ENCODE measurements at regions not wholly inside any gene's neighbourhood (a gene's known extent, or its start where the extent isn't known, plus 50 kb on each side); places are given as distances from the start of the nearest gene placed in this dataset.

GRCh38 chr5:56705217-56705616, 110.1 kb upstream of the MAP3K1 start:
- ATAC-seq (no peak), FAIRE-seq (no peak), DNase-seq (ENCODE audit: low spot score) (no peak)
- POLR2A ChIA-PET = no interaction called here
- H3K4me2 ChIP-seq (ENCODE audit: low read depth, low read length) = no peak overlapping the region
- CTCF ChIA-PET (ENCODE audit: low intra/inter-chr PET ratio, low total read pairs) = no interaction called here
- H3K4me1 ChIP-seq (ENCODE audit: insufficient read depth, low read length) = no peaks in the 10 kb centered on the region
- H3K79me2 ChIP-seq (ENCODE audit: insufficient read depth, low read length) = no peaks in the 10 kb centered on the region
- H3K36me3 ChIP-seq (replicated peaks in 1 of 2; ENCODE audit: control insufficient read depth in 1 of 2, insufficient read depth in 2 of 2, low read length in 2 of 2) = no peaks in the 10 kb centered on the region
- no peak overlapping the region for H3K4me3 ChIP-seq (replicated peaks in 1 of 3; ENCODE audit: insufficient read depth in 1 of 3, low read depth in 2 of 3, low read length in 3 of 3)
- no peak overlapping the region for H2AFZ ChIP-seq (ENCODE audit: low read length)
- no peaks in the 10 kb centered on the region for H4K20me1 ChIP-seq (ENCODE audit: insufficient read depth, low read length)
- no TSS peak for BruUV-seq (replicated peaks)
- in situ Hi-C loops (cut with HindIII; ENCODE audit: extremely low pct_ligation_motif_present, low pct_unique_long_range_greater_than_20kb) = no loop called here
- peaks cover 3 to 36% of the 10 kb centered on the region in 2 experiments; a peak in 4 of 5 replicates for H3K27me3 ChIP-seq (ENCODE audit: control insufficient read depth in 1 of 2, insufficient read depth in 2 of 2, low read length in 2 of 2)
- WGBS (ENCODE audit: low lambda C conversion rate) = 26% methylated on average over 5 of the region's 5 CpGs
- intact Hi-C loops (cut with micrococcal nuclease; ENCODE audit: unreplicated experiment) = no loop called here
- H3K9ac ChIP-seq (ENCODE audit: insufficient read depth, low read depth, low read length) = no peak overlapping the region
- TF ChIP-seq MLX (CRISPR knock-in tag; IDR thresholded peaks at IDR 0.05) = no peak
- no peak for TF ChIP-seq SMARCE1 (IDR thresholded peaks at IDR 0.05; ENCODE audit: borderline replicate concordance)
- TF ChIP-seq BCL6 (CRISPR knock-in tag; IDR thresholded peaks at IDR 0.05) = peak; percentile 37; the same call in 1 of the 2 replicates
- no peak overlapping the region for H3K27ac ChIP-seq (ENCODE audit: extremely low read length, insufficient read depth, low read length)
- H3K9me3 ChIP-seq (ENCODE audit: low read length) = no peaks in the 10 kb centered on the region

GRCh38 chr5:56703952-56704351, 111.4 kb upstream of the MAP3K1 start:
- ChIA-PET CTCF (ENCODE audit: low intra/inter-chr PET ratio, low total read pairs) (no interaction called here), POLR2A (no interaction called here)
- Histone ChIP-seq H4K20me1 (ENCODE audit: insufficient read depth, low read length) (no peaks in the 10 kb centered on the region), H2AFZ (ENCODE audit: low read length) (no peak overlapping the region), H3K9ac (ENCODE audit: insufficient read depth, low read depth, low read length) (no peak overlapping the region), H3K27ac (ENCODE audit: extremely low read length, insufficient read depth, low read length) (no peak overlapping the region), H3K36me3 (replicated peaks in 1 of 2; ENCODE audit: control insufficient read depth in 1 of 2, insufficient read depth in 2 of 2, low read length in 2 of 2) (no peaks in the 10 kb centered on the region), H3K27me3 (ENCODE audit: control insufficient read depth in 1 of 2, insufficient read depth in 2 of 2, low read length in 2 of 2) (peaks cover 3 to 36% of the 10 kb centered on the region in 2 experiments; a peak in 4 of 5 replicates), H3K79me2 (ENCODE audit: insufficient read depth, low read length) (no peaks in the 10 kb centered on the region), H3K4me2 (ENCODE audit: low read depth, low read length) (no peak overlapping the region), H3K9me3 (ENCODE audit: low read length) (no peaks in the 10 kb centered on the region), H3K4me1 (ENCODE audit: insufficient read depth, low read length) (0 out of 2 replicates have a peak, but pooled peaks cover 1% of the 10 kb centered on the region), H3K4me3 (replicated peaks in 1 of 3; ENCODE audit: insufficient read depth in 1 of 3, low read depth in 2 of 3, low read length in 3 of 3) (no peak overlapping the region)
- WGBS (ENCODE audit: low lambda C conversion rate) = 3% methylated on average over 2 of the region's 2 CpGs
- FAIRE-seq = no peak
- no TSS peak for BruUV-seq (replicated peaks)
- DNase-seq (ENCODE audit: low spot score) = no peak
- in situ Hi-C loops (cut with HindIII; ENCODE audit: extremely low pct_ligation_motif_present, low pct_unique_long_range_greater_than_20kb) = no loop called here
- intact Hi-C loops (cut with micrococcal nuclease; ENCODE audit: unreplicated experiment) = no loop called here
- no peak for ATAC-seq
- TF ChIP-seq ARID2 (CRISPR knock-in tag; IDR thresholded peaks at IDR 0.05; ENCODE audit: borderline replicate concordance) (no peak), SRSF4 (IDR thresholded peaks at IDR 0.05; ENCODE audit: low read depth, low read length, poor library complexity, severe bottlenecking) (no peak), ZNF574 (CRISPR knock-in tag; IDR thresholded peaks at IDR 0.05) (no peak), CSRNP2 (CRISPR knock-in tag; conservative IDR thresholded peaks at IDR 0.05; ENCODE audit: low read depth) (no peak), ZNF512B (CRISPR knock-in tag; IDR thresholded peaks at IDR 0.05; ENCODE audit: borderline replicate concordance) (no peak), BRD4 (CRISPR knock-in tag; IDR thresholded peaks at IDR 0.05) (no peak)

Data from HepG2 (cell line).